ENCODE measurements at regions not wholly inside any gene's neighbourhood (a gene's known extent, or its start where the extent isn't known, plus 50 kb on each side); places are given as distances from the start of the nearest gene placed in this dataset.
"Not testable (repeated sequence)": the region's sequence is repeated elsewhere in the genome, so short reads cannot be mapped to it uniquely, and the experiment has no call there.

- no peak for DNase-seq
These were observed 383.1 kb downstream of the DLEU7 start for GRCh38 chr13:50460358-50460757.

- DNase-seq = no peak
These were observed 382.3 kb downstream of the DLEU7 start for GRCh38 chr13:50461189-50461588.

- no peak for DNase-seq
These were observed 379.8 kb downstream of the DLEU7 start for GRCh38 chr13:50463719-50464118.

GRCh38 chr13:50464349-50465251 is 378.9 kb downstream of the DLEU7 start:
- peak; percentile 4 for DNase-seq

GRCh38 chr13:50466456-50466855 is 377.0 kb downstream of the DLEU7 start:
- no peak for DNase-seq

- no peak for DNase-seq
These were observed 376.1 kb downstream of the DLEU7 start for GRCh38 chr13:50467156-50468110.

GRCh38 chr13:50468849-50469669 is 374.4 kb downstream of the DLEU7 start:
- no peak for DNase-seq

GRCh38 chr13:50473050-50473449 is 370.4 kb downstream of the DLEU7 start:
- not testable (repeated sequence) for DNase-seq

- DNase-seq = no peak
These were observed 369.3 kb downstream of the DLEU7 start for GRCh38 chr13:50474088-50474662.

GRCh38 chr13:50476577-50477285 is 366.8 kb downstream of the DLEU7 start:
- DNase-seq = no peak

- DNase-seq = no peak
These were observed 361.6 kb downstream of the DLEU7 start for GRCh38 chr13:50481936-50482335.

GRCh38 chr13:50483416-50483815 is 360.1 kb downstream of the DLEU7 start:
- no peak for DNase-seq

- no peak for DNase-seq
These were observed 358.9 kb downstream of the DLEU7 start for GRCh38 chr13:50484472-50485113.

- DNase-seq = no peak
These were observed 357.2 kb downstream of the DLEU7 start for GRCh38 chr13:50485979-50486935.

GRCh38 chr13:50493683-50494082 is 349.8 kb downstream of the DLEU7 start:
- no peak for DNase-seq

- DNase-seq = no peak
These were observed 349.4 kb downstream of the DLEU7 start for GRCh38 chr13:50494138-50494537.

- DNase-seq = not testable (repeated sequence)
These were observed 340.3 kb downstream of the DLEU7 start for GRCh38 chr13:50503212-50503611.

- DNase-seq = no peak
These were observed 334.3 kb downstream of the DLEU7 start for GRCh38 chr13:50509167-50509566.

- no peak for DNase-seq
These were observed 333.6 kb downstream of the DLEU7 start for GRCh38 chr13:50509771-50510441.
